Neural cell (in vitro differentiated cells): ENCODE measurements at regions not wholly inside any gene's neighbourhood (a gene's known extent, or its start where the extent isn't known, plus 50 kb on each side); places are given as distances from the start of the nearest gene placed in this dataset.
A peak's percentile ranks its signal among the peaks of the same experiment; 100 is the strongest.

Experiments used
- H2AFZ ChIP-seq: fragments of 200-600, 300-800 bp; sonication (generic), shearing (Covaris generic); 2 replicates; pipeline ENCODE4 v1.6.0; 2014; ENCODE audit warnings: low read depth, mild to moderate bottlenecking, antibody characterized with exemption, low read length, moderate library complexity
- H3F3A ChIP-seq: fragments of 200-600 bp; shearing (Covaris generic); 2 replicates; pipeline ENCODE4 v1.6.1; 2016; ENCODE audit warnings: mild to moderate bottlenecking, moderate library complexity, mixed read lengths, antibody characterized with exemption, low read length; ENCODE audit not compliant: insufficient read depth, poor library complexity, severe bottlenecking
- H3K27ac ChIP-seq: fragments of 200-600, 300-800 bp; sonication (generic), shearing (Covaris generic); 2 replicates; pipeline ENCODE4 v1.5.1; 2014; ENCODE audit warnings: mild to moderate bottlenecking, low read length, moderate library complexity
- H3K27me3 ChIP-seq: fragments of 300-800, 200-600 bp; sonication (generic), shearing (Covaris generic); 2 replicates; pipeline ENCODE4 v1.6.0; 2014; ENCODE audit warnings: mild to moderate bottlenecking, low read depth, low read length, moderate library complexity; ENCODE audit not compliant: insufficient read depth
- H3K36me3 ChIP-seq: fragments of 300-800, 200-600 bp; sonication (generic), shearing (Covaris generic); 2 replicates; pipeline ENCODE4 v1.5.1; 2014; ENCODE audit warnings: mild to moderate bottlenecking, antibody characterized with exemption, low read length, moderate library complexity; ENCODE audit not compliant: insufficient read depth
- H3K4me2 ChIP-seq: fragments of 300-800, 200-600 bp; sonication (generic), shearing (Covaris generic); 2 replicates; pipeline ENCODE4 v1.6.0; 2014; ENCODE audit warnings: mild to moderate bottlenecking, low read length
- H3K4me3 ChIP-seq: fragments of 300-800, 200-600 bp; sonication (generic), shearing (Covaris generic); 2 replicates; pipeline ENCODE4 v1.5.1; 2014; ENCODE audit warnings: mild to moderate bottlenecking, low read length, moderate library complexity
- H3K79me2 ChIP-seq: fragments of 200-600 bp; shearing (Covaris generic); replicated peaks from 2 replicates; pipeline ENCODE4 v1.6.0; 2014; ENCODE audit warnings: mild to moderate bottlenecking, low read length, moderate library complexity; ENCODE audit not compliant: insufficient read depth
- H3K9ac ChIP-seq: fragments of 300-800, 200-600 bp; sonication (generic), shearing (Covaris generic); 2 replicates; pipeline ENCODE4 v1.6.1; 2016; ENCODE audit warnings: mild to moderate bottlenecking, low read length, mixed read lengths
- H3K9me2 ChIP-seq: fragments of 200-600 bp; shearing (Covaris generic); 2 replicates; pipeline ENCODE4 v1.6.1; 2016; ENCODE audit warnings: mild to moderate bottlenecking, low read length, mixed read lengths; ENCODE audit not compliant: insufficient read depth
- H3K9me3 ChIP-seq: fragments of 200-600, 300-800 bp; sonication (generic), shearing (Covaris generic); 2 replicates; pipeline ENCODE4 v1.6.1; 2016; ENCODE audit warnings: mild to moderate bottlenecking, mixed run types, low read length, moderate library complexity, mixed read lengths
- H4K20me1 ChIP-seq: fragments of 200-600 bp; shearing (Covaris generic); 2 replicates; pipeline ENCODE4 v1.6.1; 2016; ENCODE audit warnings: mild to moderate bottlenecking, mixed run types; ENCODE audit not compliant: insufficient read depth
- EP300 ChIP-seq: fragments of 450-650 bp; conservative IDR thresholded peaks from 2 replicates; pipeline ENCODE4 v1.6.1; 2014; ENCODE audit warnings: antibody characterized with exemption, mild to moderate bottlenecking, moderate library complexity; ENCODE audit not compliant: poor library complexity, severe bottlenecking
- EZH2 ChIP-seq: fragments of 200-600, 300-800 bp; shearing (Covaris generic), sonication (generic); IDR thresholded peaks from 2 replicates; pipeline ENCODE4 v1.6.1; 2014; ENCODE audit warnings: antibody characterized with exemption, low read length, borderline replicate concordance, mild to moderate bottlenecking; ENCODE audit not compliant: insufficient read depth, poor library complexity, severe bottlenecking
- MXI1 ChIP-seq: fragments of 450-650 bp; conservative IDR thresholded peaks from 2 replicates; pipeline ENCODE4 v1.6.1; 2014; ENCODE audit warnings: antibody characterized with exemption, mild to moderate bottlenecking; ENCODE audit not compliant: poor library complexity, severe bottlenecking
- POLR2AphosphoS5 ChIP-seq: IDR thresholded peaks from 2 replicates; pipeline ENCODE4 v1.6.1; 2012
- RAD21 ChIP-seq: fragments of 450-650 bp; conservative IDR thresholded peaks from 2 replicates; pipeline ENCODE4 v1.6.1; 2014; ENCODE audit warnings: antibody characterized with exemption, mild to moderate bottlenecking, moderate library complexity
- SMC3 ChIP-seq: fragments of 450-650 bp; conservative IDR thresholded peaks from 2 replicates; pipeline ENCODE4 v1.6.1; 2014; ENCODE audit warnings: antibody characterized with exemption, mild to moderate bottlenecking, moderate library complexity; ENCODE audit not compliant: poor library complexity
- TAF1 ChIP-seq: IDR thresholded peaks from 2 replicates; pipeline ENCODE4 v1.6.1; 2012; ENCODE audit warnings: low read depth
- TF ChIP-seq, protein P1 (sequence below): fragments of 450-650 bp; IDR thresholded peaks from 2 replicates; pipeline ENCODE4 v1.5.1; 2014; ENCODE audit warnings: antibody characterized with exemption, mild to moderate bottlenecking, moderate library complexity; ENCODE audit not compliant: poor library complexity, severe bottlenecking
- TF ChIP-seq, protein P2 (sequence below): IDR thresholded peaks from 2 replicates; pipeline ENCODE4 v1.6.1; 2012; ENCODE audit warnings: borderline replicate concordance

- Histone ChIP-seq H3K9ac (no peak overlapping the region), H3K27ac (no peak overlapping the region), H3K36me3 (no peaks in the 10 kb centered on the region), H3K27me3 (no peaks in the 10 kb centered on the region), H3F3A (no peaks in the 10 kb centered on the region), H3K4me3 (no peak overlapping the region), H3K4me2 (no peak overlapping the region), H2AFZ (no peak overlapping the region), H3K79me2 (no peaks in the 10 kb centered on the region), H4K20me1 (no peaks in the 10 kb centered on the region), H3K9me3 (no peaks in the 10 kb centered on the region), H3K9me2 (no peaks in the 10 kb centered on the region)
- no peak for TF ChIP-seq SMC3
- no peak for TF ChIP-seq TAF1
- no peak for TF ChIP-seq EP300
- TF ChIP-seq, protein P1, sequence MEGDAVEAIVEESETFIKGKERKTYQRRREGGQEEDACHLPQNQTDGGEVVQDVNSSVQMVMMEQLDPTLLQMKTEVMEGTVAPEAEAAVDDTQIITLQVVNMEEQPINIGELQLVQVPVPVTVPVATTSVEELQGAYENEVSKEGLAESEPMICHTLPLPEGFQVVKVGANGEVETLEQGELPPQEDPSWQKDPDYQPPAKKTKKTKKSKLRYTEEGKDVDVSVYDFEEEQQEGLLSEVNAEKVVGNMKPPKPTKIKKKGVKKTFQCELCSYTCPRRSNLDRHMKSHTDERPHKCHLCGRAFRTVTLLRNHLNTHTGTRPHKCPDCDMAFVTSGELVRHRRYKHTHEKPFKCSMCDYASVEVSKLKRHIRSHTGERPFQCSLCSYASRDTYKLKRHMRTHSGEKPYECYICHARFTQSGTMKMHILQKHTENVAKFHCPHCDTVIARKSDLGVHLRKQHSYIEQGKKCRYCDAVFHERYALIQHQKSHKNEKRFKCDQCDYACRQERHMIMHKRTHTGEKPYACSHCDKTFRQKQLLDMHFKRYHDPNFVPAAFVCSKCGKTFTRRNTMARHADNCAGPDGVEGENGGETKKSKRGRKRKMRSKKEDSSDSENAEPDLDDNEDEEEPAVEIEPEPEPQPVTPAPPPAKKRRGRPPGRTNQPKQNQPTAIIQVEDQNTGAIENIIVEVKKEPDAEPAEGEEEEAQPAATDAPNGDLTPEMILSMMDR = no peak
- no peak for TF ChIP-seq POLR2AphosphoS5
- no peak for TF ChIP-seq RAD21
- TF ChIP-seq, protein P2, sequence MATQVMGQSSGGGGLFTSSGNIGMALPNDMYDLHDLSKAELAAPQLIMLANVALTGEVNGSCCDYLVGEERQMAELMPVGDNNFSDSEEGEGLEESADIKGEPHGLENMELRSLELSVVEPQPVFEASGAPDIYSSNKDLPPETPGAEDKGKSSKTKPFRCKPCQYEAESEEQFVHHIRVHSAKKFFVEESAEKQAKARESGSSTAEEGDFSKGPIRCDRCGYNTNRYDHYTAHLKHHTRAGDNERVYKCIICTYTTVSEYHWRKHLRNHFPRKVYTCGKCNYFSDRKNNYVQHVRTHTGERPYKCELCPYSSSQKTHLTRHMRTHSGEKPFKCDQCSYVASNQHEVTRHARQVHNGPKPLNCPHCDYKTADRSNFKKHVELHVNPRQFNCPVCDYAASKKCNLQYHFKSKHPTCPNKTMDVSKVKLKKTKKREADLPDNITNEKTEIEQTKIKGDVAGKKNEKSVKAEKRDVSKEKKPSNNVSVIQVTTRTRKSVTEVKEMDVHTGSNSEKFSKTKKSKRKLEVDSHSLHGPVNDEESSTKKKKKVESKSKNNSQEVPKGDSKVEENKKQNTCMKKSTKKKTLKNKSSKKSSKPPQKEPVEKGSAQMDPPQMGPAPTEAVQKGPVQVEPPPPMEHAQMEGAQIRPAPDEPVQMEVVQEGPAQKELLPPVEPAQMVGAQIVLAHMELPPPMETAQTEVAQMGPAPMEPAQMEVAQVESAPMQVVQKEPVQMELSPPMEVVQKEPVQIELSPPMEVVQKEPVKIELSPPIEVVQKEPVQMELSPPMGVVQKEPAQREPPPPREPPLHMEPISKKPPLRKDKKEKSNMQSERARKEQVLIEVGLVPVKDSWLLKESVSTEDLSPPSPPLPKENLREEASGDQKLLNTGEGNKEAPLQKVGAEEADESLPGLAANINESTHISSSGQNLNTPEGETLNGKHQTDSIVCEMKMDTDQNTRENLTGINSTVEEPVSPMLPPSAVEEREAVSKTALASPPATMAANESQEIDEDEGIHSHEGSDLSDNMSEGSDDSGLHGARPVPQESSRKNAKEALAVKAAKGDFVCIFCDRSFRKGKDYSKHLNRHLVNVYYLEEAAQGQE = no peak
- TF ChIP-seq EZH2 = no peak
These were observed 130.6 kb upstream of the ZNF236 start for GRCh38 chr18:76691800-76692199.

DNA sequence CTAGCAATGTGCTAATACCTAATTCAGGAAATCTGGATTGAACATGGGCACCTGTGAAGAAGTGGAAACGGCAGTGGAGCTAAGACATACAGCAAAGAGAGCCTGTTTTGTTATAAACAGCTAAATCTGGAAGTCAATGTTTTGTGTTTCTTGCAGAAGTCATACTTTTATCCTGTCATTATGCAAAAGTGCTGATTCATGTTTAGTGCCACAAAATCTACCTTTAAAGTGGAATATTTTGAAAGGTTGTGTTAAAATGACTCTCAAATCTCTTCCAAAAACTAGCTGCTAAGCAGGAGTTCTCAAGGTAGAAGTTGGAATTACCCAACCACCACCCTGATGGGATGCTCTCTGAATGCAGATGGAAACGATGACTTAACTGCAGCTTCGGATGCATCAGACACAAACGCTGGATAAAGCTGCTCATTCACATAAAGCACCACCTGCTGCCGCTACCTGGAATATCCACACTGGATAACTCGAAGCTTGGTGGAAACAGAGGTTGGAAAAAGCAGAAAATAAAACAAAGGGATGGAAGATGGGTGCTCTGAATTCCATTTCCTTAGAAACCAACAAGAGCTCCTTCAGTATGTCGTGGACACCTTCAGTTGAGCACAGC lies 132.6 kb upstream of the ZNF236 start:
- H3K79me2 ChIP-seq = no peaks in the 10 kb centered on the region
- H3K9ac ChIP-seq = no peak overlapping the region
- H2AFZ ChIP-seq = no peak overlapping the region

More for the DNA sequence above, 132.6 kb upstream of the ZNF236 start:
- H3K27ac ChIP-seq = no peak overlapping the region
- no peak overlapping the region for H3K4me3 ChIP-seq
- TF ChIP-seq RAD21 (peak; percentile 34), MXI1 (no peak), POLR2AphosphoS5 (no peak), SMC3 (peak; percentile 63)
- TF ChIP-seq, protein P1 = peak; percentile 50
- no peaks in the 10 kb centered on the region for H3K9me2 ChIP-seq
- no peaks in the 10 kb centered on the region for H4K20me1 ChIP-seq
- H3K9me3 ChIP-seq = no peaks in the 10 kb centered on the region
- no peaks in the 10 kb centered on the region for H3F3A ChIP-seq
- H3K27me3 ChIP-seq = no peaks in the 10 kb centered on the region
- H3K4me2 ChIP-seq = no peak overlapping the region
- H3K36me3 ChIP-seq = no peaks in the 10 kb centered on the region
